Spleen (tissue), 11 donors: ENCODE measurements at regions not wholly inside any gene's neighbourhood (a gene's known extent, or its start where the extent isn't known, plus 50 kb on each side); places are given as distances from the start of the nearest gene placed in this dataset.
A peak's percentile ranks its signal among the peaks of the same experiment; 100 is the strongest.
"Not testable (repeated sequence)": the region's sequence is repeated elsewhere in the genome, so short reads cannot be mapped to it uniquely, and the experiment has no call there.

Experiments used
- DNase-seq: peaks from one replicate; pipeline ENCODE4 v3.0.0-alpha.2; 2020
- H3K27ac ChIP-seq, 8 donors: fragments of 200-600 bp; sonication (generic) in 7 of 8; 1 replicate in 4 of 8; 2 replicates in 4 of 8; pipeline versions ENCODE4 v1.5.0 to v1.8.0; 2016 to 2021; ENCODE audit warnings: inconsistent platforms in 4 of 8, mild to moderate bottlenecking in 4 of 8, moderate library complexity in 1 of 8
- H3K27me3 ChIP-seq, 7 donors: fragments of 200-600 bp; sonication (generic) in 6 of 7; replicated peaks in 1 of 7; 1 replicate in 4 of 7; 2 replicates in 3 of 7; pipeline versions ENCODE4 v1.5.0 to v1.8.0; 2016 to 2021; ENCODE audit warnings: inconsistent platforms in 3 of 7, mild to moderate bottlenecking in 1 of 7
- H3K36me3 ChIP-seq, 6 donors: fragments of 200-600 bp; sonication (generic) in 5 of 6; 1 replicate in 4 of 6; 2 replicates in 2 of 6; pipeline versions ENCODE4 v1.5.0 to v1.8.0; 2016 to 2021; ENCODE audit warnings: inconsistent platforms in 2 of 6
- H3K4me1 ChIP-seq, 6 donors: fragments of 200-600 bp; sonication (generic) in 5 of 6; 1 replicate in 3 of 6; 2 replicates in 3 of 6; pipeline versions ENCODE4 v1.5.0 to v1.8.0; 2016 to 2021; ENCODE audit warnings: inconsistent platforms in 3 of 6
- H3K4me3 ChIP-seq, 8 donors: fragments of 200-600 bp; sonication (generic) in 7 of 8; 1 replicate in 4 of 8; 2 replicates in 4 of 8; pipeline versions ENCODE4 v1.5.0 to v1.8.0; 2016 to 2021; ENCODE audit warnings: inconsistent platforms in 4 of 8, mild to moderate bottlenecking in 4 of 8, moderate library complexity in 2 of 8
- H3K9me3 ChIP-seq, 8 donors: fragments of 200-600 bp; sonication (generic) in 7 of 8; 1 replicate in 4 of 8; 2 replicates in 4 of 8; pipeline versions ENCODE4 v1.5.0 to v1.8.0; 2016 to 2021; ENCODE audit warnings: inconsistent platforms in 4 of 8
- POLR2A ChIP-seq, 3 donors: fragments of 450-650 bp; IDR thresholded peaks; one replicate each; pipeline ENCODE4 v1.5.1; 2017; ENCODE audit warnings: antibody characterized with exemption in 3 of 3, mild to moderate bottlenecking in 1 of 3
- POLR2AphosphoS5 ChIP-seq, 3 donors: sonication (generic); formaldehyde crosslinking; IDR thresholded peaks; one replicate each; pipeline ENCODE4 v1.5.1; 2017; ENCODE audit warnings: antibody characterized with exemption in 3 of 3
- WGBS, 5 donors: extraction: QIAGEN DNeasy Blood & Tissue Kit in 3 of 5; methylation state at CpG; one replicate each; pipeline versions ENCODE4 v1.1.5 to v1.1.7; 2013 to 2018; 5-methylcytosine and 5-hydroxymethylcytosine counted together
- intact Hi-C: fragments of 100-400 bp; cut with DNase I; formaldehyde crosslinking; loops from one replicate; pipeline ENCODE4 v1.15.0; 2023; ENCODE audit warnings: low total_unique reads
- TF ChIP-seq, protein P1 (sequence below), 11 experiments: fragments of 200-600 bp in 7 of 11; fragments of 450-650 bp in 4 of 11; sonication (generic) in 4 of 11; IDR thresholded peaks in 8 of 11; conservative IDR thresholded peaks in 3 of 11; 1 replicate in 7 of 11; 2 replicates in 4 of 11; pipeline versions ENCODE4 v1.4.0 to v1.8.0; 2016 to 2021; ENCODE audit warnings: antibody characterized with exemption in 11 of 11, inconsistent platforms in 4 of 11, mild to moderate bottlenecking in 1 of 11
- donor health status: healthy with polysubstance abuse.
- donor health status: DM: no; HTN: no; CAD: no; lungs with moderate emphysema.
- donor health status: DM: no; HTN: no; CAD: no.
- donor health status: Bipolar disorder and iron deficiency.
- donor health status: healthy.
- donor health status: DM: no; HTN: no; CAD: no.
- donor health status: DM: yes; HTN: yes; CAD: no.

DNA sequence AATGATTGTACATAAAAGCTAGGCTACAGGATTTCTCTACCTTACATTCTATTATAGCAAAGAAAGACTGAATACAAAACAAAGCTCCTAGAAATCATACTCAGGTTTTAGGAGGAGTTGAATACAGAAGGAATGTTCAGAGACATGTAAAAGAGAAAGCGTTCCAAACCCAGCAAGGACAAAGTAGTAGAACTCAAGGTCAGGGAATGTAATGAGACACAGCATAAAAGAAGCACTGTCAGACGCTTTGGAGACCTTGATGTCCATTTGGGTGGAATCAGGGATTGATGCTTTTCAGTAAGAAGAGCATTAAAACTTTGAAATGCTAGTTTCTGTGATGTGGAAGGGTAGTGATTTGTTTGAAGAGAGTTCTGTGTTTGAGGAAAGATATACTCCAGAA lies 303.6 kb downstream of the PCDH7 start:
- DNase-seq = no peak
- no peak for TF ChIP-seq POLR2A (IDR thresholded peaks at IDR 0.05)
- TF ChIP-seq POLR2AphosphoS5 (IDR thresholded peaks at IDR 0.05) = no peak
- TF ChIP-seq, protein P1, sequence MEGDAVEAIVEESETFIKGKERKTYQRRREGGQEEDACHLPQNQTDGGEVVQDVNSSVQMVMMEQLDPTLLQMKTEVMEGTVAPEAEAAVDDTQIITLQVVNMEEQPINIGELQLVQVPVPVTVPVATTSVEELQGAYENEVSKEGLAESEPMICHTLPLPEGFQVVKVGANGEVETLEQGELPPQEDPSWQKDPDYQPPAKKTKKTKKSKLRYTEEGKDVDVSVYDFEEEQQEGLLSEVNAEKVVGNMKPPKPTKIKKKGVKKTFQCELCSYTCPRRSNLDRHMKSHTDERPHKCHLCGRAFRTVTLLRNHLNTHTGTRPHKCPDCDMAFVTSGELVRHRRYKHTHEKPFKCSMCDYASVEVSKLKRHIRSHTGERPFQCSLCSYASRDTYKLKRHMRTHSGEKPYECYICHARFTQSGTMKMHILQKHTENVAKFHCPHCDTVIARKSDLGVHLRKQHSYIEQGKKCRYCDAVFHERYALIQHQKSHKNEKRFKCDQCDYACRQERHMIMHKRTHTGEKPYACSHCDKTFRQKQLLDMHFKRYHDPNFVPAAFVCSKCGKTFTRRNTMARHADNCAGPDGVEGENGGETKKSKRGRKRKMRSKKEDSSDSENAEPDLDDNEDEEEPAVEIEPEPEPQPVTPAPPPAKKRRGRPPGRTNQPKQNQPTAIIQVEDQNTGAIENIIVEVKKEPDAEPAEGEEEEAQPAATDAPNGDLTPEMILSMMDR (IDR thresholded peaks at IDR 0.05 in 8 of 11, conservative IDR thresholded peaks at IDR 0.05 in 3 of 11) = no peak
- intact Hi-C loops = no loop called here
- no peaks in the 10 kb centered on the region for H3K9me3 ChIP-seq
- WGBS, 5 donors = 52 to 66% (median 62%) methylated on average over 2 of the region's 2 CpGs
- H3K4me1 ChIP-seq = no peaks in the 10 kb centered on the region
- H3K27me3 ChIP-seq = no peaks in the 10 kb centered on the region
- no peak overlapping the region for H3K4me3 ChIP-seq
- H3K27ac ChIP-seq = peak overlapping the region in 1 of 8 donors; percentile 14
- no peaks in the 10 kb centered on the region for H3K36me3 ChIP-seq

DNA sequence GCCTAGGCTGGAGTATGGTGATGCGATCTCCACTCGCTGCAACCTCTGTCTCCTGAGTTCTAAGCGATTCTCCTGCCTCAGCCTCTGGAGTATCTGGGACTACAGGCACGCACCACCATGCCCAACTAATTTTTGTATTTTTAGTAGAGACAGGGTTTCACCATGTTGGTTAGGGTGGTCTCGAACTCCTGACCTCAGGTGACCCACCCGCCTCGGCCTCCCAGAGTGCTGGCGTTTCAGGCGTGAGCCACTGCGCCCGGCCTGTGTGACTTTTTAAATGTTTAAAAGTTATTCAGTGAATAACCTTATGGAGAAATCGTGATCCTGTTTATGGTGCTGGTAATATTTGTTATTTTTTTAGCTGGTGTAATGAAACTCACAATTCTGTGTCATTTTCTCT lies 304.6 kb downstream of the PCDH7 start:
- WGBS, 5 donors = 88 to 96% (median 92%) methylated on average over 12 of the region's 12 CpGs
- H3K9me3 ChIP-seq, H3K36me3 ChIP-seq, H3K4me3 ChIP-seq, H3K4me1 ChIP-seq, DNase-seq, intact Hi-C loops, H3K27me3 ChIP-seq, H3K27ac ChIP-seq: not testable (repeated sequence)

DNA sequence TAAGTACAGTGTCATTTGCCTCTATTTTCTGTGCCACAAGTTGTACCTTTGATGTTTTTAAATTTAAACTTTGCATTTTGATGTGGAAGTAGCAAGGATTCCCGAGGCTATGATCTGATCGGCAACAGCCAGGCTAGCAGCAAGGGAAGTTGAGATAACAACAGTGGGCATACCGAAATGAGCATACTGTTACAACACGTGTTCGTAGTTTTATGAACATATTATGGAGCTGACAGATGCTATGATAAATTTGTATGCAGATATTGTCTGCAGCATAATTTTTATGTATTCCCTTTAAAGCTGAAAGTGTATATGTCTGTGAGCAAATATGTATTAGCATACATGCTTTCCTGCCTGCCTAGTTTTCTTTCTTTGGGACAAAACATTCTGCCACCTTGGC lies 306.1 kb downstream of the PCDH7 start:
- Histone ChIP-seq H3K27me3 (no peaks in the 10 kb centered on the region), H3K4me3 (no peak overlapping the region), H3K27ac (no peak overlapping the region), H3K36me3 (no peaks in the 10 kb centered on the region), H3K4me1 (no peaks in the 10 kb centered on the region), H3K9me3 (no peaks in the 10 kb centered on the region)
- intact Hi-C loops = no loop called here
- 88 to 96% (median 92%) methylated on average over 5 of the region's 5 CpGs for WGBS, 5 donors
- DNase-seq = no peak
- TF ChIP-seq POLR2A (IDR thresholded peaks at IDR 0.05) (no peak), POLR2AphosphoS5 (IDR thresholded peaks at IDR 0.05) (no peak)
- TF ChIP-seq, protein P1 (IDR thresholded peaks at IDR 0.05 in 8 of 11, conservative IDR thresholded peaks at IDR 0.05 in 3 of 11) = no peak

DNA sequence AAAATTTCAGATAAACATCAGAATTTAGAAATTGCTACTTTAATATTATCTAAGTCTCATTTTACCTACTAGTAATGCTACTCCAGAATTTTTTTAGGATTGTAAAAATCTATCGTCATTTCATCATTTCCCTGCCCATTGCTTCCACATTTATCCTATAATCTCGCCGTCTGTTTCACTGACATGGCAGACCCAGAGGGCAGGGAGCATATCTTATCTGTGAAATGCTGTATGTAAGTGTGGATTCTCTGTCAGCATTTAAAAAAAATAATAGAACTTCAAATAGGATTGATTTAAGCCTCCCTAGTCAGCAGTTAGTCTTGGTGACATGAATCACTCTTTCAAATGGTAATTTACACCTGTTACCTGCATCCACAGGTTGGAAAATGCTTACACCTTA lies 314.4 kb downstream of the PCDH7 start:
- no peak overlapping the region for H3K4me3 ChIP-seq
- no peaks in the 10 kb centered on the region for H3K9me3 ChIP-seq
- no peak overlapping the region for H3K27ac ChIP-seq
- intact Hi-C loops = no loop called here
- 72 to 97% (median 79%) methylated on average over 3 of the region's 3 CpGs for WGBS, 5 donors
- no peaks in the 10 kb centered on the region for H3K36me3 ChIP-seq
- no peak for TF ChIP-seq POLR2AphosphoS5 (IDR thresholded peaks at IDR 0.05)
- TF ChIP-seq, protein P1 (IDR thresholded peaks at IDR 0.05 in 8 of 11, conservative IDR thresholded peaks at IDR 0.05 in 3 of 11) = no peak
- TF ChIP-seq POLR2A (IDR thresholded peaks at IDR 0.05) = no peak
- no peak for DNase-seq
- H3K4me1 ChIP-seq = no peaks in the 10 kb centered on the region
- H3K27me3 ChIP-seq = no peaks in the 10 kb centered on the region

DNA sequence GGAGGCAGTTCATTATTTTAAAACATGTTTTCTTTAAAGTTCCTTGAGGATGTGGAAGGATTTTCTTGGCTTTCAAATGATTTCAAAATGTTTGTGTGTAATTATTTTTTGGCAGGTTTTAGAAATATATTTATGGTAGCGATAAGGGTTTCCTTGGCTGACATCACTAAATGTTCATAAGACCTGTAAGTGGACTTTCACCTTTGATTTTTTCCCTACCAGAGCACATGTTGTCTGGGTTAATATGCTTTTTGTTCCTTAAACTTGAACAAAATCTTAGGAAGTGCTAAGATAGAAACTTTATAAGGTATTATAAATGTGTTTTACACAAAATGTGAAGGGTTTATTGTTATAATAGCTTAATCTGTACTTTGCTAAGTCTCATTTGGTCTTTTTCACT lies 315.6 kb downstream of the PCDH7 start:
- H3K36me3 ChIP-seq = no peaks in the 10 kb centered on the region
- intact Hi-C loops = no loop called here
- H3K27me3 ChIP-seq = no peaks in the 10 kb centered on the region
- no peak overlapping the region for H3K4me3 ChIP-seq
- no peaks in the 10 kb centered on the region for H3K4me1 ChIP-seq
- no peaks in the 10 kb centered on the region for H3K9me3 ChIP-seq
- H3K27ac ChIP-seq = no peak overlapping the region
- no peak for DNase-seq
- 90 to 98% (median 96%) methylated on average over 1 of the region's 1 CpG for WGBS, 5 donors
- TF ChIP-seq, protein P1 (IDR thresholded peaks at IDR 0.05 in 8 of 11, conservative IDR thresholded peaks at IDR 0.05 in 3 of 11) = no peak
- TF ChIP-seq POLR2A (IDR thresholded peaks at IDR 0.05) (no peak), POLR2AphosphoS5 (IDR thresholded peaks at IDR 0.05) (no peak)
